RPMI8226 (cell line): ENCODE measurements at regions not wholly inside any gene's neighbourhood (a gene's known extent, or its start where the extent isn't known, plus 50 kb on each side); places are given as distances from the start of the nearest gene placed in this dataset.
"Not testable (repeated sequence)": the region's sequence is repeated elsewhere in the genome, so short reads cannot be mapped to it uniquely, and the experiment has no call there.

Experiments
- DNase-seq: peaks from one replicate; pipeline ENCODE4 v3.0.0-alpha.2; 2015

DNA sequence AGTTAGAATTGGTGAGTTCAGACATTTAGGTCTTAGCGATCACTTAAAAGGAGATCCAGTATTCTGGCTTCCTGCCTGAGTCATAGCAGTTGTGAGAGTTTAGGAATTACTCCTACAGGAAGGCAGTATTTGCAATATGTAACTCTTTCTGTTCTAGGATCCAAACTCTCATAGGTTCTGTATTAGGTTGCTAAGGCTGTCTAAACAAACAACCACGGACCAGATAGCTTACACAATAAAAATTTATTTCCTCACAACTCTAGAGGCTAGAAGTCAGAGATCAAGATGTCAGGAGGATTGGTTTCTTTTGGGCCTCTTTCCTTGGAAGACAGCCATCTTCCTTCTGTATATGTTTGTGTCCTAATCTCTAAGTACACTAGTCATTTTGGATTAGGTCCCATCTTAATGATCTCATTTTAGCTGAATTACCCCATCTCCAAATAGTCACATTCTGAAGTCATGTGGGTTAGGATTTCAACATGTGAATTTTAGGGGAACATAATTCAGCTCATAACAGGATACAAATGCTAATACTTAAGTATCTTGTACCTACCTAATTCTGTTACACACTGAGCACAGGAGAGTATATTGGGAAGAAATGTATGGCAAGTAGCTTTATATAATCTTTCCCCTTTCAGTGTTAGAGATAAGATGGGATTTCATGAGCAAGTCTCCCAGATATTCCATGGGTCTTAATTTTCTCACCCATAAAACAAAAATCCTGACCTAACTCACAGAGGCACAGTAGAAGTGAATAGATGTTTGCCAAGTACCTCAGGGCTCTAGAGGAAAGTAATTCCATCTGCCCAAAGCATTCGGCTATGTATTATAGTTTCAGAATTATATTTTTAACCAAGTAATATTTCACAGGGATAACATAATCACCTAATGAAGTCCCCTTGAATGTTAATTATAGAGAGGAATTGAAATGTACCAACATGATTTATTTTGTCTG is 144.4 kb downstream of the PTBP2 start:
- DNase-seq, result no peak

- no peak for DNase-seq
These were observed 151.2 kb downstream of the PTBP2 start for GRCh38 chr1:96872757-96873156.

- DNase-seq, result no peak
These were observed 157.1 kb downstream of the PTBP2 start for GRCh38 chr1:96878640-96879039.

GRCh38 chr1:96880626-96881025 is 159.0 kb downstream of the PTBP2 start:
- no peak for DNase-seq

DNA sequence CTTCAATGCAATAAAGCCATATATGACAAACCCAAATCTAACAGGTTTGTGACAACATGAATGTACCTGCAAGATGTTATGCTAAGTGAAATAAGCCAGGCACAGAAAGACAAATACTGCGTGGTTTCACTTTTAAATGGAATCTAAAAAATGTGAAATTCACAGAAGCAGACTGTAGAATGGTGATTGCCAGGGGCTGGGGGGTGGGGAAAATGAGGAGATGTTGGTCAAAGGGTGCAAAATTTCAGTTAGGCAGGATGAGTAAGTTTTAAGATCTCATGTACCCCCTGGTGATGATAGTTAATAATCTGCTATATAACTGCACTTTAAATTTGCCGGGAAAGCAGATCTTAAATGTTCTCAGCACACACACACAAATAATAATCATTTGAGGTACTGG is 160.5 kb downstream of the PTBP2 start:
- DNase-seq, result no peak

DNA sequence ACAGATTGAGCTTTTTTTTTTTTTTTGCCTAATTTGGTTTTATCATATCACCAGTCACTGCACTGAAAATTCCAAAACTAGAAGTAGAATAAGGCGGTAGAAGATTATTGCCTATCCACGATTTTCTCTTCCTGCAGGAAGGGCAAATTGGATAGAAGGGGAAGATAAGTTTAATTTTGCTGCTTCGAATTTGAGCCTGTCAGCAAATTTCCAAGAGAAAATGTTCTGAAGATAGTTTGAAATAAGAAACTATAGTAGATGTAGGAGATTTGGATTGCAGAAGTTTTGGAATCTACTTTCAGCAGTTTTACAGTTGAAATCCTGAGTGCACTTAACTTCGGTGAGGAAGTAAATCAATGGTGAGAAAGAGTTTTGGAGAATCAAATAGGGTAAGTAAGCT is 164.9 kb downstream of the PTBP2 start:
- no peak for DNase-seq

GRCh38 chr1:96887501-96887900 is 165.9 kb downstream of the PTBP2 start:
- DNase-seq, result no peak

DNA sequence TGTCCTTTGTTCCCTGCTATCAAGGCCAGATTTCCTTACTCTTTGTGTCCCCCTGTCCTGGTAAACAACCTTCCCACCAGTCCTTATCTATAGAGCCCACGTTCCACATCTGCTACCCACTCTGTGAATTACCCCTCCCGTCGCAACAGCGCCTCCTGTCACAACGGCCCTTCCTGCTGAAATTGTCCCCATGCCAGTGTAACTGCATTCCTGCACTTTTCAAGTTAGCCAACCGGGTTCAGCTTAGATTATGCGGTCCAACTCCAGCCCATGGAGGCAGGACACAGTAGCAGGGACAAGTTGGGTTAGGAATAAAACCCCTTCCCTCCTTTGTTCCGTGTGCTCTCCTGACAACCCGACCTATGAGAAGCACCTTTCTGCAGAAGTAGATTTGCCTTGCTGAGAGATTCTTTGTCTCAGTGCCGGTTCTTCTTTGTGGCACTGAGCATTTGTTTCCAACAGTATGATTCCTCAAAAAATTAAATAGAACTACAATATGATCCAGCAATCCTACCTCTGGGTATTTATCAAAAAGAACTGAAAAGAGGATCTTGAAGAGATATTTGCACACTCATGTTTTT is 180.3 kb downstream of the PTBP2 start:
- no peak for DNase-seq

GRCh38 chr1:96912248-96912647 is 190.7 kb downstream of the PTBP2 start:
- no peak for DNase-seq

DNA sequence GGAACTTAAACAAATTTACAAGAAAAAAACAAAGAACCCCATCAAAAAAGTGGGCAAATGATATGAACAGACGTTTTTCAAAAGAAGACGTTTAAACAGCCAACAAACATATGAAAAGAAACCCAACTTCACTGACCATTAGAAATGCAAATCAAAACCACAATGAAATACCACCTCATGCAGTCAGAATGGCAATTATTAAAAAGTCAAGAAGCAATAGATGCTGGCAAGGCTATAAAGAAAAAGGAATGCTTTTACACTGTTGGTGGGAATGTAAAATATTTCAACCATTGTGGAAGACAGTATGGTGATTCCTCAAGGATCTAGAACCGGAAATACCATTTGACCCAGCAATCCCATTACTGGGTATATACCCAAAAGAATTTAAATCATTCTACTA is 194.1 kb downstream of the PTBP2 start:
- DNase-seq, result not testable (repeated sequence)

DNA sequence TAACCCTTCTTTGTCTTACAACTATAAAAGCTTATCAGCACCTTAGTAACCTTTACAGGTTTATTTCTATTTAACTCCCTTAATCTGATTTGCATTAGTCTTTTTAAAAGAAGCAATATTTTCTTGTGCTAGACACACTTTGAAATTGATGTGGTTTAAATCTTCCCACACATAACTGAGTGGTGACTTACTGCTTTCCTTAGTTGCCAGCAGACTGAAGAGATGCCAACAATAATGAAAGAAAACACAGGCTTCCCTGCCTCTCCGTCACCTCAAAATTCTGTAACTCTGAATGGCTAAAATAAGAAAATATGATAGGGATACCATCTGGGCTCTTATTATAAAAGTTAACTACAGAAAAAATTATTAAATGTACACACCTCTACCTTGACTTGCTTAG is 196.8 kb downstream of the PTBP2 start:
- DNase-seq, result no peak

- no peak for DNase-seq
These were observed 200.6 kb downstream of the PTBP2 start for GRCh38 chr1:96922181-96922580.

- no peak for DNase-seq
These were observed 202.2 kb downstream of the PTBP2 start for GRCh38 chr1:96923753-96924152.

DNA sequence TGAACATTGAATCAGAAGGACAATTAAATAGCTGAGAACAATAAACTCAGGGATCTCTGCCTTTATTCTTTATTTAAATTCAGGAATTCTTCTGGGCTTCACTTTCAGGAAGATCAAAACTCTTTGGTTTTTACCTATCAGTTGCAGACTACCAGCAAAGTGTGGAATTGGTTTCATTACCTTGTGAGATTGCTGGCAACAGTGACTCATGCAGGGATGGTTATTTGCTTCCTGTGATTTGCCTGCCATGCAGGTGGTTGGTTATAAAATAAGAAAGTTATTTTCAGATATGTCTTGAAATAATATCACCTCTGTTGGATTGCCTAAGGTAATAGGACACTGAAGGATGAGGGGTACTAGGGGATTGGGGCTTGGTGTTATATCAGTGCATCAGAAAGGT is 204.6 kb downstream of the PTBP2 start:
- DNase-seq, result no peak

DNA sequence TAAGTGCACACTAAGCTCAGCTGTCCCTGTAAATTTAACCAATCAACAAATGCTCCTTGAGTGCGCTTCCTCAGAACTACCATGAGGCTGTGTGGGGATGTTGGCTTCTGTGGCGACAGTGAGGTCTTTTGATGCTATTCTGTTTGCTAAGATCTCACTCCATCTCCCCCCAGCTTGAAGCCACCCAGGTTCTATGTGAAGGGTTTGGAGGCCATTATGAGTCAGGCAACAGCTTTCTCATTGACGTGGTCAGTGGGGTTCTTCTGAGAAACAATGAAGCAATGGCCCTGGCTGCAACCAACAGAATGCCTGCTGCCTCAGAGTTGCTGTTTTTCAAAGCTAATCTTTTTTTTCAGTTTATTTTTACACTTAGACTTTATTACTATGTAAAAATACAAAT is 205.5 kb downstream of the PTBP2 start:
- DNase-seq, result no peak

DNA sequence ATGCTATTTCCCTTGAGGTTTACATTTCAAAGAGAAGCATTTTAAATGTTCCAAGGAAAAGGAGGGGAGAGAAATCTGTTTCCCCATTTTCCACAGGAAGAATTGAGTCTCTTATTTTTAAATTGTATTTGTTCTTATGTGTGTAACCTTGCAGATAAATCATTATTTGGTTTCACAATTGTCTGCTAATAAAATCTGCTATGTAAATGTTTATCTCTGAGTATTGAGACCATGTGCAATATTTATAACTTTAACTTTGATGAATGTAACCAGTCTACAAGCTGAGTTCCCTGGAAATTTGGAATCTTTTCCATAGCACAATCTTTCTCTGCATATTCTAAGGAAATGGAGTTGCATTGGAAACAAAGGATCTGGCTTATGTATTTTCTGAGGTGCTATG is 209.6 kb downstream of the PTBP2 start:
- no peak for DNase-seq

- no peak for DNase-seq
These were observed 212.7 kb downstream of the PTBP2 start for GRCh38 chr1:96934282-96934681.

- no peak for DNase-seq
These were observed 223.0 kb downstream of the PTBP2 start for GRCh38 chr1:96944432-96945092.

DNA sequence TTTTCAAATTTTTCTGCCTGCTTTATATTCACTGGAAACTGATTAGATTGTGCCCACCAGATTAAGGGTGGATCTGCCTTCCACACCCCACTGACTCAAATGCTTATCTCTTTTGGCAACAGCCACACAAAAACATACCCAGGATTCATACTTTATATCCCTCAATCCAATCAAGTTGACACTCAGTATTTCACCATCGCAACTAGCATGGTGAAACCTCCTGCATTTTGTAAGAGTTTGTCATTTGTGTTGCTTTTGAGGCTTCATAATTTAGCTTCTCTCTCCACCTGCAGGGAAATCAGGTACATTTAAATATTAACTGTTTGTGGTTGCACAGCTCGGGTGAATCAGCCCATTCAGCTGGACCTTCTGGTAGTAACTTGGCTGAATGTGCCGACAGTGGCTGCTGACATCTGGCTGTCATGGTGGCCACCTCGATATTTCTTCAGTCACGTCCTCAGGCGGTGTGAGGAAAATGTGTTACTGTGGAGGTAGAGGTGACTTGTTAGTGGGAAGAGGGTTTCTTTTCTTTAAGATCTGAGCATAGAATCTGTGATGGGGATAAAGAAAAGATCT is 224.0 kb downstream of the PTBP2 start:
- no peak for DNase-seq

DNA sequence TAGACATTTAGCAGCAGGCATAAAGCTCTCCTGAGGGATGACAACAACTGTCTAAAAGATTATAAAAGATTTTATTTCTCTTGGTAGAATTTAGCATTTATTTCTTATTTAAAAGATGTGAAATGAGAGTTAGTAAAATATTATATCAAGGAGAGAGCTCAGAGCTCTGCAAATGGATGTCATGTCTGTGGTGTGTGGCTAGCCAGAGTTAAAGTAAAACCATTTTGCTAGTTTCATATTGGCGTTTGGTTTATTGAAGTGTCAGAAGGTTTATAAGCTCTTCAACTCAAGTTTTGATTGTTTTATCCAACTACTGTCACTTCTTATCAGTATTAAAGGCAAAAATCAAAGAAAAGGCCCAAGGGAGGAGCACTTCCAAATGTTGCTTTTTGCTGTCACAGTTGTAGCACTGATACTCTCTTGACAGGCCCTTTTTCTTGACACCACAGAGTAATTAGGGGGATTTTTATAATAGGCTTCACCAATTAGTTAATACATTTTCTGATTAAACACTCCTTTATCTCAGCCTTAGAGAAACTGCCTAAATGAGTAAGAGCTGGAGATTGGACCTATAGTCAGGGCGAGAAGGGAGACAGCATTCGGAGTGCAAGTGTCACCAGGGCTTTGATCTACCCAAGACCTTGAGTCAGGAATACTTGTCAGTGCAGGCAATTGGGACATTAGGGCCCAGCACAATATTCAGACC is 233.9 kb downstream of the PTBP2 start:
- DNase-seq, result no peak

GRCh38 chr1:96962216-96962615 is 240.6 kb downstream of the PTBP2 start:
- DNase-seq, result no peak

GRCh38 chr1:96962751-96963211 is 241.2 kb downstream of the PTBP2 start:
- no peak for DNase-seq

DNA sequence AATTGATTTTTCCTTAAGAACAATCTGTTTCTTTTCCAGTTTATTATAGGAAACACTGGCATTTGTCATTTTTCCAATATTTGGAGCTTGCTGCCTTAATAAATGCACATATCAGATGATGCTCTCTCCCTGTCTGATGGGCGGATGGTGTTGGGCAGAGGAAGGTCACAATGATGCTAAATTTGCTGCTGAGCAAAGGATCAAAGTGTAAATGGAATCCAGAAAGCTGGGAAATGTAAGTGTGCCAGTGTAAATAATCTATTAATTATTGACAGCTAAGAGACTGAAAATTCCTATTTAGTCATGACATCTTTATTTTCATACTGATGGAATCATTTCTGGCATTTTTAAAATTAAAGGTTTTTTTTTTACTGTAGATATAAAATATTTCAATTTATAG is 243.2 kb downstream of the PTBP2 start:
- DNase-seq, result no peak
